NCI-H1048 (cell line): ENCODE measurements at regions not wholly inside any gene's neighbourhood (a gene's known extent, or its start where the extent isn't known, plus 50 kb on each side); places are given as distances from the start of the nearest gene placed in this dataset.

ENCODE experiments used
- DNase-seq: peaks from one replicate; lab custom pipeline; 2025; lab: John Stamatoyannopoulos, UW

DNA sequence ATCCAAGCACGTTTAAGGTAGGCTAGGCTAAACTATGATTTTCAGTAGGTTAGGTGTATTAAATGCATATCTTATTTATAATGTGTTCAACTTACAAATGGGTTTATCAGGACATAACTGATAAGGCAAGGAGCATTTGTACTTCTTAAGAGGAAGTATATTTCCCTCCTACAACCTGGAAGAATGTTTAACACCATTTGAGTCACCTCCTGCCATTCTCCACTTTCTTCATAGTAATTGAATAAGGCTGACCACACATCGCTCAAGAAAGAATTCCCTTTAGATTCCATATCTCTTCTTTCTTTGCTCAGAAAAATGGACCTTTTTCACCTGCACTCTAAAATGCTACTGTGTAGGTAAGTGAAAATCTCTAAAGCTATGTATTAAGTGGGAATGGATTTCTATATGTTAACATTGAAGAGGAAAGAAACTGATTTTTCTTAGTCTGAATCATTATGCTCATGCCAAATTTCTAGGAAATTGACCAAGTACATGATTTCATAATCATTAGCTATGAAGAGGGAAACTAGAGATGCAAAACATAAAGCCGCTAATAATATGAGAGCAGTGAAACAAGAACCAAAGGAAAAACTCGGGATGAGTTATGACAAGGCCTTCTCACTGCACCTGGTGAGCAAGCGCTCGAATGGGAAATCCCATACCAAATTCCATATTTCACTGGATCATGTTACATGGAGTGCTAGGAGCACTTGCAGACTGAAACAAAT lies 210.4 kb downstream of the ALDH8A1 start:
- no peak for DNase-seq

DNA sequence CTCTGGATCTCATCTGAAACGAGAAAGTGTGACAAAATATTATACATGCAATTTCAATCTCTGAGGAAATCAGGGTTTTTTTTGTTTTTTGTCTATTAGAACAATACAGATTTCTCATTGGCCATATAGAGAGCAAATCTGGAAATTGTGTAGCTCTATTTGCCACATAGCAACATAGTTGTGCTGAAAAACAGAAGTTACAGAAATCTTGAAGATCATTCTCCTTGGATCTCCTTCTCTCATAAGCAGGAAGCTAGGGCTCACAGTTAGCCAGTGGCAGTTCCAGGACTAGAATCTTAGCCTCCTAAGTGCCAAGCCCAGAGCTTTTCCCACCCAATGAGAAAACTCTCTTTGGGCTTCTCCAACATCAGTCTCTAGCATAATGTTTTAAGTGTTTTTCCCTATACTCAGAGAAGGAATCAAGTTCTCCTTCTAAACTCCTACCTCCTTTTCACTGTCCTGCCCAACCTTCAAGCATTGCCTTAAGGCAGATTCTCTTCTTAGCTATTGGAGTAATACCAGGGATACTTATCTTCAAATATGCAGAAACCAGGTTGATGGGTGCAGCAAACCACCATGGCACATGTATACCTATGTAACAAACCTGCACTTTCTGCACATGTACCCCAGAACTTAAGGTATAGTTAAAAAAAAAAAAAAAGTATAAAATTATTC lies 211.6 kb downstream of the ALDH8A1 start:
- DNase-seq, result no peak

DNA sequence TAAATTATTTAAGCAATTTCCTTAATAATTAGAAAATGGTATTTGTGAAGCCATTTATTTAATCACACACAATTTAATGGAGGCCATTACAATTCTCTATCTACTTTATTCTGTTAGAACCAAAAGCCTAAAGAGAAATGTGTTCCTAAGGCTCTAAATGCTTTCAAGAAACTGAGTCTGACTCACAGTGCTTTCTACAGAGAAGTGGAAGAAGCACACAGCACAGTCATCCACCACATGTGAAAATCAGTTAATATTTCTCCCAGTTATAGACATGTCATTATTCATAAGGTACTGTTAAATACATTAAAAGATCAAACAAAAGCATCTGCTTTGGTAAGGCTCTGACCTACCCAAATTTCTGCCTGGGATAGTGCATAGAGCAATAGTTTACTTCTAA lies 214.4 kb downstream of the ALDH8A1 start:
- DNase-seq, result no peak

DNA sequence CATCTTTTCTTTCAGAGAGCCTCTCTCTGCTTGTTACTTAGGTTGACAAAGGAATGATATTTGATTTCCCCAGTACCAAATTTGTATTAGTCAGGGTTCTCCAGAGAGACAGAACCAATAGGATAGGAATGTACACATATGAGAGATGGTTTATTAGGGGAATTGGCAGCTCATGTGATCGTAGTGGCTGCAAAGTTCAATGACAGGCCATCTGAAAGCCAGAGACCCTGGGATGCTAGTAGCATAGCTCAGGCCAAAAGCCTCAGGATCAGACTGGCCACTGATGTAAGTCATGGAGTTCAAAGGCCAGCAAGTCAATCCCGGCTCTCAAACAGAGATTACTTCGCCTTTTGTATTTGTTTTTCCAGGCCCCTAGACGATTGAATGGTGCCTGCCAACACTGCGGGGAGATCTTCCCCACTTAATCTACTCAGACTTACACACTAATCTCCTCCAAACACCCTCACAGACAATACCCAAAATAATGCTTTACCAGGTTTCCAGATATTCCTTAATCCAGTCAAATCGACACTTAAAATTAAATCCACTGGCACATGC lies 215.5 kb downstream of the ALDH8A1 start:
- no peak for DNase-seq

DNA sequence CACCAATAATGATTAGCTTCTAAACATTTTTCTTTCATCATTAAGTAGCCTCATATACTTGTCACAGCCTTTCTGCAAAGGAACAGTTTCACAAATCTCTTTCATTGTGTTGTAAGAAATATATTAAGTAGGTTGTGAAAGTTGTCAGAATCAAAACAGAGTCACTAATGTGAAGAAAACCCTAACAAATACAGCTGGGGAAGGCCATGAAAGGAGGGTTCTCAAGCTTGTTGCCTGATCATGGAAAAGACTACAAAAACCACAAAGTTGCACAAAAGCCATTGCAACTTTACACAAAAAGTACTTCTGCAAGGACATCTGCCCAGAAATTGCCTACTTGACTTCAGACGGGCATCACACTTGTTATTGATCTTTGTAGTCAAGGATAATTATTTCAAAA lies 216.1 kb downstream of the ALDH8A1 start:
- DNase-seq, result no peak

DNA sequence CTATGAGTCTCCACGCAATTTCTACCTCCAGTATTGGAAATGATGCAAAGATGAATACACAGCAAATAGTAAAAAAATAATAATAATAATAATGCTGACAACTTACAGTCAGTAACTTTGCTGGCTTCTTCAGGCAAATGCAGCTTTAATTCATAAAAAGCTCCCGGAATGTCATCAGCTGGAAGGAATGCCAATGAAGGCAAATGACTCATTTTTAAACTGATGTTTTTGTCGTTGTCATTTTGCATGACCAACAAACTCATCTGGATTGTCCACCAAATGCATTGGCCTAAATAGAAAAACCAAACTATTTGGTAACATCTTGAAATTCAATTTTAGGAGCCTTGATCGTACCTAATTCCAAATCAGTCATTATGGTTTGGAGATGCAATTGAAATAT lies 217.1 kb downstream of the ALDH8A1 start:
- no peak for DNase-seq

DNA sequence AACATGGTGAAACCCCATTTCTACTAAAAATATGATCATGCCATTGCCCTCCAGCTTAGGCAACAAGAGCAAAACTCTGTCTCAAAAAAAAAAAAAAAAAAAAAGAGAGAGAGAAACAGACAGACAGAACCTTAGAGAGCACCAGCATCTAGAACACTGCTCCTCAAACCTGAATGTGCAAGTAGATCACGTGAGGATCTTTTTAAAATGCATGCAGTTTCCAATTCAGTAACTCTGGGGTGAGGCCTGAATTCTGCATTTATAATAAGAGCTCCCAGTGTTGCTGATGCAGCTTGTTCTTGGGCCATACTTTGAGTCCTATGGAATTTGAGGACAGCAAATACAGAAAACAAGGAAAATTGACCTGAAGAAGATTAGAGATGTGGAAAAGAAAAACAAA lies 218.3 kb downstream of the ALDH8A1 start:
- no peak for DNase-seq

DNA sequence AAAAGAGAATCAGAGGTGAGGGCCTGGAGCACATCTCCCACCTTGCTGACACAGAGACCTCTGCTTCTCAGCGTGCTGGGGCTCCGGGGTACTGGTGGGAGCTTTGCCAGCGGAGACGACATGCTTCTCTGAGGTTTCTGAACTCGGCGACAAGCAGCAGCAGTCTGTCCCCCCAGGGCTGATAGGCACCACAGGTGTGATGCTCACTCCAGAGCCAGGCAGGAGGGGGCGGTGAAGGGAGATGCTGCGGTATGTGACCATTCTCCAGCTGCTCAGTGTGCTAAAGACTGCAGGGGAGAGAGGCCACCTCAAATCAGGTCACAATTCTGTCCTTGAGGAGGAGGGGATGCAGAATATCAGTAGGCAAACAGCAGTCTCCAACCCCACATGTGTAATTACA lies 219.9 kb downstream of the ALDH8A1 start:
- no peak for DNase-seq

DNA sequence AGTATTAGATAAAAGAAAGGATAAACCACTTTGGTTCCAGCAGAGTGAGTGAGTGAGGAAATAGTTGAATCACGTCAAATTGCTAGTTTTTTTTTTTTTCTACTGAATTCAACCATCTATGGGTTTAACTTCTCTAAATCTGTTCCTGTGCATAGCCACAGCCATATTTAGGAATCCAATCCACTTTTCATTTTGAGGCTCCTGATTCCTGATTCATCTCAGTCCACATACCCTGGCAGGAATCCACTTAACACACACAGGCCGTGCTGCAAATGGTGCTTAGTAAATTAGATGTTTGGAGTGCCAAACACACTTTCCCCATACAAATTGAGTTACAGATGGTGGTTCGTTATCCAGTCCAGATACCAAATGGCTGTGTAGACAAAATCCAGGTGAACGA lies 220.3 kb downstream of the ALDH8A1 start:
- DNase-seq, result no peak

DNA sequence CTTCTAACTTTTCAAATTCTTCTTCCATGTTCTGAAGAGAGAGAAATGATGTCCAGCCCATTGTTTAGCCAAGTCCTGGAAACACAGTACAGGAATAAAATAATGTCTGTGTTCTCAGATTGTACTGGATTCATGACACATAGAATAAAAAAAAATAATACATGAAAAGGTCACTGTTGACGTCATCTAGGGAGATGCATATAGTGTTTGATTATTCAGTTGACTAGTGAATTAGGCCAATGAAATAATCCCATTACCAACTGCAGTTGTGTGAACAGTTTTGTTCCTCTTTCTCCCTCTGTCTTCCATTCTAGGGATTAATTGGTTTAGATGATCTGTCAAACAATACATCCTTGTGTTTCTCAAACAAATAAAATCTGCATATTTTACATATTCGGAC lies 222.8 kb downstream of the ALDH8A1 start:
- DNase-seq, result no peak

DNA sequence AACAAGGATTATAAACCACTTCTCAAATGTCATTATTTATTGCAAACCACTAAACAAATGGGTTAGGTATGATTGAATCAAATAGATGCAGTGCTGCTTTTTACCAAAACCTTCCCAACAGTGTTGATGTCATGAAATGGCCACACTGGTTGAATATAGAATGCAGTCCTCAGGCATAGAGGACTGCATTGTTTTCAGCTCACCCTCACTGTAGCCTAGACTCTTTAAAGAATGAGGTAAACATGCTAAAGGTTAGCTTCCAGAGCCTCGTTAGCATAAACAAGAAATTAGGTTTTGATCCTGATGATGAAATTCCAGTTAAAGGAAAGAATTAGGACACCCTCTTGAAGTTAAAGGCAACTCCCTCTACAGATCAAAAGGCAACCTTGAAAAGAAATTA lies 224.3 kb downstream of the ALDH8A1 start:
- DNase-seq, result no peak

DNA sequence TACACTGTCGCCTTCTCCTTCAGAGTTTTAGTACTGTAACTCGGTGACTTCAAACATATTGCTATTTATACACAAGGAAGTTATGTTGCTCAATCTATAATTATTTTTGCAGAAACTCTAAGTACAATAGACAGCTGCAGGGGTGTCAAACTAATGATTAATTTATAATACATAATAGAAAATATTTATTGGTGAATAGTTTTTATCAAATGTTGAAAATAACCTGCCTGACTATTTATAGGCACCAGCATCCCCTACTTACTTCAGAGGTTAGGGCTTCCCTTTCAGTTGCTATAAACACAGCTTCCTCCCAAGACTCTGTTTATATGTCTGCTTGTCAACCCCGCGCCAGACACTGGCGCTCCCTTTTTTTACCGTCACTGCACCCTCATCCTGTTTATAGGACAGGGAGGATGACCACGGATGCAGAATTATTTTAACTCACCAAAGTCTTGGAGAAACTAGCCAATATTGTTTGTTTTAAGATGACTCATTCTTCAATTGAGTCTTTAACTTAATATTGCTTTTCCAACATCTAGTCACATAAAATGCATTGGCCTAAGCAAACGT lies 225.0 kb downstream of the ALDH8A1 start:
- no peak for DNase-seq

DNA sequence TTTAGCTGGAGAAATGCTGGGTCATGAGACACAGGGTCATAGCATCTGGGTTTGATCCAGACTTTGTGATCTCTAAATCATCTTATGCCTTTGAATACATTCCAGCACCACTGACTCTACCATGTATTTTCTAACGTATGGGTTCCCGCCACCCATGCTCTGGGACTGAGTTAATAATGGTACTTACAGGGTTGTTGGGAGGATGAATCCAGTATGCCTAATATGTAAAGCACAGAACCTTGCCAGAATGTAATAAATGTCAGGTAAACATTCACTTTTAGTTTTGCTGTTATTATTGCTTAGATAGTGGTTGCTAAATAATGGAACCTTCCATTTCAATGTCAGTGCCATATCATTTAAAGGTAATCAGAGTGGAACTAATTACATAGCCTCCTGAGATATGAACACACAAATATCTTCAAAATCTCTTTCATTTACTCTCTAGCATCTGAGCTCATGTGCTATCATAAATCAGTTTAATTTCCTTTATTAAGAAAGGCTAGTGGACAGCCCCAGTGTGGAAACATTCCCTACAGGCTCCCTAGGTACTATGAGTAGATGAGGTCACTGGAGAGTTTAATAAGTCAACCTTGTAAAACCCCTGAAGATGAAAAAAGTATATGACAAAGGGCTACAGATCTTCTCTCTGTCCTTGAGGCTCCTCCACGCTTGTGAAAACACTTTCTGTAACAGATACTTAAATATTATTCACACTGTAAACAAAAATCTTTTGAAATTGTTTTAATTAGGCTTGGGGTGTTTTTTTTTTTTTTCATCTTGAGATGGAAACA lies 226.6 kb downstream of the ALDH8A1 start:
- no peak for DNase-seq

DNA sequence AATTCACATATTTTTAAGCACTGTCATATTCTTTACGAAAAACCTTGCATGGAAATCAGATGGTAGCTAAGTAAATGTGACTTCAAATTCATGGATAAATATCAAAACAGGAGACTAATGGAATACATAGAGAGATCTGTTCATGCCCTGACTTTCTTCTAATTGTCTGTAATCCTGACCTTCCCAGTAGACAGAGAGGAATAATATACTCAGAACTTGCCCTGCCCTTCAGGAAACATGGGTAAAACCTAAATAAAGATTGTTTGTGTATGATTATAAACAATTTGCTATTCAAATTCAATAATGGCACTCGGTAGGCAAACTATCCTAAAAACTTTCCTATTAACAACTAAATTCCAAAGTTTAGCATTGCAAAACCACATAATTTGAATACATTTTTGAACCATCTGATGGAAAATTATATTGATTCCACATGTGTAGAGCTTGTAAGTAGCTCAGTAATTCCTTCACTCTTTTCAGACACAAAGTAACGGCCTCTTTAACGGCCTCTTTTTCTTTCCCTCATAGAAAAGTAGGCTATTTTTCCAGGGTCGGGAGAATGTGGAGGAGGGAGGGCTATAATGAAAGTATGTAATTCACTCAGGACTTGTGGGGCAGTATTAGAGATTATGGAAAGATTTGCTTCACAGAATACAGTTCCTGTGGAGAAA lies 227.6 kb downstream of the ALDH8A1 start:
- DNase-seq, result peak; percentile 62

DNA sequence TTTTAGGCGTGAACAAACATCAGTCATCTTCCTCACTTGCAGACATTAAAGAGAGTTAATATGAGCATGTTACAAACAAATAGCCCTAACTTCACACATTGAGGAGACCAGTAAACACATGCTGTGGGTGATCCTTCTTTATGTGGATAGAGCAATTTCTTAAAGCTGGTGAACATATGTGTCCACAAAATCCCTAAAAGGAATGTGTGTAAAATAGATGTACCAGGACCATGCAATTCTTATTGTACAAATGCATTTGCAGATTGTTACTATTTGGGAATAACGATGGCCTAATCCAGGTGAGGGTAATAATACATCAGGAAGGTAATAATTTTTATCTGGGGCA lies 228.9 kb downstream of the ALDH8A1 start:
- DNase-seq, result no peak

DNA sequence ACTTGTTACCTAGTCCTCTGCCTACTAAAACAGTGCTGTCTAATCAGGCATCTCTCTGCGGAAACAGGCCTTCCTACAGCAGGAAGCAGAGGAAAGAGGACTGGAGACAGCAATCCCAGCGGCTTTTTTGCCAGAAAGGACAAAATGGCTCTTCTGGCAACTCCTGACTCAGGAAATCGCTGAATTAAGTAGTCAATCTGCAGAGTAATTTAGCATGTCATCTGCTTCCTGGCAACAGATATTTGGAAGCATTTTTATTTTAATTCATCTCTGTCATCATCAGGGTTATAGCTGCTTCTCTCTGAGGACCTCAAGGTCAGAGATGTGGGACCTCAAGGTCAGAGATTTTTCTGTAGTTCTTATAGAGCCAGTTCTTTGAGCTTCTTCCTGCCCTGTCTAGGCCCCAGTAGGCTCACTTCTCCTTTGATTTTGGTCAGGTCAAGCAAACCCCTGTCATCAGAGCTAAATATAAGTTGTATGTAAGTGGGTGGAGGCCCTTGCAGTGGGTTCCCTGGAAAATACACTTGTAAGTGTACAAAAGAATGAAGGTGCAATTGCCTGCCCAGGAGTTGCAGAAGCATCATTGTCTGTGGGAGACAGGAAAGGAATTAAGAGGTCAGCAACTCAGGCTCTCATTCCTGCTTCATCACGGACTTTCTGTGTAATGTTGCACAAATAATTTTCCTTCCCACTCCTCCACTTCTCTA lies 229.4 kb downstream of the ALDH8A1 start:
- no peak for DNase-seq

DNA sequence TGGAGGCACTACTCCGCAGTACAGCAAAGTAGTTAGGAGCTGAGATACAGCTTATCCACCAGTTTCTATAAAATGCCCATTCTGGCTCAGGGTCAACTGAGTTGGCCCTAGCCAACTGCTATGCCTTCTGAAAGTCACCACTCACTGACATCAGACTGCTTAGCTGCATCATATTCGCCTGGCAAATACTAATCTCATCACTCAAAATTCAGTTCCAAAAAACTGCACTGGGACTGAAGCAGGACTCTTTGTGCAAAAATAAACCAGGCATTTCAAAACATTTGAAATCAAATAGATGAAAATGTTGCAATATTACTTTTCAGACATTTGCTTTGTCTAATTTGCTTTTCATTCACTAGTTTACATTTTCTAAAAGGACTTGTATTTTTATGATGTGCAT lies 230.0 kb downstream of the ALDH8A1 start:
- no peak for DNase-seq

DNA sequence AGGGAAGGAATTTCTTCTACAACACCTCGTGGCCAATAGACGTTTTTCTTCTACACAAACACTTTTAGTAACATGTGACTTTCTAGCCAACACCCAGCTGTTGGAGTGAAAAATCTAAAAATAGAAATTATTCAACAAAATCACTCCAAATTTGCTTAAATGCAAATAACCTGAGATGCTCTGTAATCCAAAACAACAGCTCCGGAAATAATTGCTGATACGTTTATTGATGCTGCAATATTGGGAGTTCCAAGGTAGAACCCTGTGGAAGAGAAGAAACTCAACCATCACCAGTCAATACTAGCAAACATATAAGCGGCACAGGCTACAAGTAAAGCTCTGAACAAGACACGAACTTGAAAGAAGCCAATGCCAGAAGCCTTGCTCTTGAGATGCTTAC lies 230.6 kb downstream of the ALDH8A1 start:
- no peak for DNase-seq

DNA sequence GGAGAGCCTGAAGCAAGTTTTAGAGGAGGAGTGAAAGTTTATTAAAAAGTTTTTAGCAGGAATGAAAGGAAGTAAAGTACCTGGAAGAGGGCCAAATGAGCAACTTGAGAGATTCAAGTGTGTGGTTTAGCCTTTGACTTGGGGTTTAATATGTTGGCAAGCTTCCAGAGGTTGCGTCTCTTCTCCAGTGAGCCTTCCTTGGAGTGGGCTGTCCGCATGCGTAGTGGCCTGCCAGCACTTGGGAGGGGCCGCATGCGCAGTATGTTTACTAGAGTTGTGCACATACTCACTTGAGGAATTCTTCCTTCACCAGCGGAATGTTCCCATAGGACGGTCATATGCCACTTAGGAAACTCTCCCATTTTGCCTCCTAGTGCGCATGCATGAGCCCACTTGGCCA lies 235.2 kb downstream of the ALDH8A1 start:
- DNase-seq, result no peak

DNA sequence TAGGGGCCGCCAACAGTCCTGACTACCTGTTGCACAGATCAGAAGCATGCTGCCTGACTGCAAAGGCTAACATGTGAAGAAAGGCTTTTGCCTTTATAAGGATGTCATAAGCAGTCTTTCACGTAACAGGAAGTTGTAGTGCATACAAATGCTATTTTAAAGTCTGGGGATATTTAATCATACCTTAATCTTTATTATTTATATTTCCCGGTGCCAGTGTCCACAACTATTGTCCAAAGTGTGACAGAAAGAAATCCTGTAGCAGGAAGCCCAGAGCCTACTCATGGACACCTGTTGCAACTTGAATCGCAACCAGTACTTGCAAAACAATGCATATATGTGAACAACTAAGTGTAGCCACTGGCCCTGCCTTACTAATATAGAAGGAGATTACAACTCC lies 235.8 kb downstream of the ALDH8A1 start:
- DNase-seq, result no peak

DNA sequence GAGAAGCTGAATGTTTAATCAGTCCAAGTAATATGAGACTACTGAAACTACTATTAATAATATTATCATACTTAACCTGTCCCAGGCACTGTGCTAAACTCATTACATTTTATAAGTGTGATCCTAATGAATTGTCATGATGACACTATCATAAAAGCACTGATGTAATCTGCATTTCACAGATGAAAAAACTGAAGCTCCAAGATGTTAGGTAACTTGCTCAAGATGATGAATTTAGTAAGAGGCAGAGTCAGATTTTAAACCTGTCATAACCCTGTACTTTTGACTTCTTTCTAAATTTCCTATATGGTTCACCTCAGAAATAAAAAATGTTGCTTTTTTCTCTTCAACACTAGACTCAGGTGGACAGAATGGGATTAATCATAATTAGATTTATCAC lies 237.6 kb downstream of the ALDH8A1 start:
- no peak for DNase-seq
